ENCODE measurements at regions not wholly inside any gene's neighbourhood (a gene's known extent, or its start where the extent isn't known, plus 50 kb on each side); places are given as distances from the start of the nearest gene placed in this dataset.

DNA sequence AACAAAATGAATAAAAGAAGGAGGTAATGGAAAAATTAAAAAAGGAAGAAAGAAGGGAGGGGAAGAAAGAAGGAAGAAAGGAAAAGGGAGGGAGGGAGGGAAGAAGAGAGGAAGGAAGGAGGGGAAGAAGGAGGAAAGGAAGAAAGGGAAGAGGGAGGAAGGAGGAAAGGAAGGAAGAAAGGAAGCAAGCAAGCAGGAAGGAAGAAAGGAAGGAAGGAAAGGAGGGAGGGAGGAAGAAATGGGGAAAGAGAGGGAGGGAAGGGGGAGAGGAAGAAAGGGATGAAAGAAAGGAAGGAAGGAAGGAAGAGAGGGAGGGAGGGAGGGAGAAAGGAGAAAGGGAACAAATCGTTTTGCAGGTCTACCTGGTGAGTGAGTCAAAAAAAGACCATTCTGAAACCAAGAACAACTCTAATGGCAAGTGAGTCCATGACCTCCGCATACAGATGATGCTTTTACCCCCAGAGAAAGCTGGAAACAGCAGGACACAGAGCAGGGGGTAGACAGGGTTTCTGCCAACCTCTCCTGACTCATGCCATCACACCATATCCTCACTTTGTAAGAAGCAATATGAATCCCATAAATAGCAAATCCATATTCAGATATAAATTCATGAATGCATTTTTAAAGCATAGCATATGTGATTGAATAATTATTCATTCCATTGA is 1112.9 kb upstream of the AUTS2 start:
- DNase-seq (ENCODE audit: low spot score), result no peak

DNA sequence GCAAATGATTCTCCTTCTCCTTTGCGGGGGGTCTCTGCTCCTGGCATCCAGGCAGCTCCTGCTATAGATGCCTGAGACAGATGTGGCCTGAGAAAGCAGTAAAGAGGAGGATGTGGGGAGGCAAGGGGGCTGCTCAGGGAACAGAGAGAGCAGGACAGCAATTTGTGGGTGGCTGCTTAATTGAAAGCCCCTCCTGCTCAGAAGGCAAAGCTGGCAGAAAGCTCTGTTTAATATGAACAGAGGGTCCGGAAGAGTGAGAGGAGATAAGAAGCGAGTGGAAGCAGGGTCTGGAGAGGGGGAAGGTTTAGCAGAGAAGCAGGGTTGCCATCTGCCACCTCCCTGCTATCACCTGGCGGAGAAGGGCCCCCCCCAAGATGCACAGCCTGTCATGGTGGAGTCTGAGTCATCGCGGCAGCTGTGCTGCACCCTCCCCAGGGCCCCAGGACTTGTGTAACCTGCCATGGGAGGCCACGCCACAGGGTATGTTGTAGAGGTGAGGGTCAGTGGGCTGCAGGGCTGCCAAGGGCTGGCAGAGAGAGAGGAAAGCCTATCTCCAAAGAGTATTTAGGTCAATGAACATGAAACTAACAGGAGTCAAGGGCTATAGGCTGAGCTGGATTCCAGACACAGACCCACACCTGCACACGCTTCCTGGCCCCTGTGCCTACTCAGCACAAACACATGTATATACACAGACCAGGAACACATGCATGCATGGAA is 1109.8 kb upstream of the AUTS2 start:
- no peak for DNase-seq (ENCODE audit: low spot score)

DNA sequence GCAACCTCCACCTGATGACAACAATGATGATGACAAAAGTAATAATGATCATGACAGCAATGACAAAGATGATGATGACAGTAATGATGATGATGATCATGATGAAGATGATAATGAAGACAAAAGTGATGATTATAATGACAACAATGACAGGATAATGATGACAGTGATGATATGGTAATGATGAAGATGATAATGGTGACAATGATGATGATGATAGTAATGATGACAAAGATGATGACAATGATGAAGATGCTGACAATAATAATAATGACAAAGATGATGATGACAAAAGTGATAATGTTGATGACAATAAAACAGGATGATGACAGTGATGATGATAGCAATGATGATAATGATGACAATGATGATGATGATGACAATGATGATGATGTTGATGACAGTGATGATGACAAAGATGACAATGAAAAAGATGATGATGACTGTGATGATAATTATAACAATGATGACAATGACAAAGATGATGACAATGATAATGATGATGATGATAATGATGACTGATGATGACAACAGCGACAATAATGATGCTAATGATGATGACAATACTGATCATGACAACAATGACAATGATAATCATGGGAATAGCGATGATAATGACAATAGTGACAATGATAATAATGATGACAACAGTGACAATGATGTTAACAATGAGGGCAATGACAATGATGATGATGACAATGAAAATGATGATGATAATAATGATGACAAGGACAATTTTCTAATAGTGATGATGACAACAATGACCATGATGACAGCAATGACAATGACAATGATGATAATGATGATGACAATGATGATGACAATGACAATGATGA is 1106.5 kb upstream of the AUTS2 start:
- DNase-seq (ENCODE audit: low spot score), result no peak

DNA sequence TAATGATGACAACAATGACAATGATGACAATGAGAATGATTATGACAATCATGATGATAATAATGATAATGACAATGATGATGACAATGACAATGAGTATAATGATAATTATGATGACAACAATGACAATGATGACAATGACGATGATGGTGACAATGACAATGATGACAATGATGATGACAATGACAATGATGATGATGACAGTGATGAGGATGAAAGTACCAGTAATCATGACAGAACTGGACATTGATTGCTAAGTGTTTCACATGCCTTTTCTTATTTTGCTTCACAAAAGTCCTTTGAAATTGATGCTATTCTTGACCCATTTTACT is 1106.0 kb upstream of the AUTS2 start:
- no peak for DNase-seq (ENCODE audit: low spot score)

DNA sequence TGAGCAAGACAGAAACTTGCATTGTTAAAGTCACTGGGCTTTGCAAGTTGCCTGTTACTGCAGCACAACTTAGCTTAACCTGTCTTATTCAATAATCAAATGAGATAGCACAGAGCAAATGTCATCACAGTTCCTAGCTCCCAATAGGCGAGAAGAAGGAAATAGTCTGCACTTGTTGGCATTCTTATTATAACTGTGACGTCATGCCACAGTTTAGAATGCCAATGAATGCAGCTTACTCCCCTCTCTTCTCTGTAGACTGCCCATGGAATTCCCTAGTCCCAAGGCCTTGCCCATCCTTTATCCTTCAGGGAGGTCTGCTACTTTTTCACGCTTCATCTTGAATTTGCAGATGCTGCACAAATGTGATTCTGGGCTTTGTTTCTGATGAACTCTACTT is 1094.9 kb upstream of the AUTS2 start:
- DNase-seq (ENCODE audit: low spot score), result no peak

DNA sequence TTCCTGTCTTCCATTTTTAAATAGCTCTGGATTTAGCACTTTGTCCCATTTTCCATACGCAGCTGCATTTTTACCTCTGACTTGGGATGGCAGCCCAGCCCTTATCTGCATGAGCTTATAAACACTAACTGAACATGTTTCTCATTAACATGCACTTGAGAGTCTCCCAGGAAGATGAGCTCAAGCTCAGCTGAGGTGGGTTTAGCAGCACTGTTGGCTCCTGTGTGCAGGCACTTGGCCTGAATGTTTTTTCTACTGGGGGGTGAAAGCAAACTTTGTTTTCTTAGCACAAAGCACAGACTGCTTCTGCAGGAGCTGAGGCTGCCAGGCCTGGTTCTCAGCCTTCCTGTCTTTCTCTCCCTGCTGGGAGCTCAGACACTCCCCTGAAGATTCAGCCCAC is 1093.6 kb upstream of the AUTS2 start:
- DNase-seq (ENCODE audit: low spot score), result no peak

DNA sequence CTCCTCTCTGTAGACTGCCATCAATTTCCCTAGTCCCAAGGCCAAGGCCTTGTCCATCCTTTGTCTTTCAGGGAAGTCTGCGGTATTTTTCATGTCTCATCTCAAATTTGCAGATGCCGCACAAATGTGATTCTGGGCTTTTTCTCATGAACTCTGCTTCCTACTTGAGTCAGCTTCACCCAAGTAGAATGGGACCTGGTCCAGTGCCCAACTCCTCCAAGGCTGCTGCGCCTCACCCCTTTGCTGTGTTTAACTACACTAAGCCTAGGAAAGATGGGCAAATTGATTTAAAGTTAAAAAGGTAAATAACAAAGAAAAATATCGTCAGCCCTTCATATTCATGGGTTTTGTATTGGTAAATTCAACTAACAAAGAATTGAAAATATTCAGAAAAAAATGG is 1092.6 kb upstream of the AUTS2 start:
- no peak for DNase-seq (ENCODE audit: low spot score)

DNA sequence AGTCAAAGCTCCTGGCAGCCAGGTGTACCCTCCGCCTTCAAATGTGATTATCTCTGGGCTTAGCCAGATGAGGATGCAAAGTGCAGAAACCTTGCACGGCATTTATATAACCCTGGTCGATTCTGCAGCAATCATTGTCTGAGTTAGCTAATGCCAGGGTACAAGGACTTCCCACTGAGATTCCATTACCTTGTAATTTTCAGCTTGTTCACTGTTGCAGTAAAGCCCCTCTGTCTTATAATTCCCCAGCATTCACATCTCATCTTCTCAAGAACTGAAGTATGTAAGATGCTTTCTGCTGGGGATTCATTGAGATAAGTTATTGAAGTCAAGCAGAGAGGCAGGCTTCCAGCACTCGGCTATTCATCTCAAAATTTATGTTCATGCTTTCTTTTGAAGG is 1090.6 kb upstream of the AUTS2 start:
- no peak for DNase-seq (ENCODE audit: low spot score)

DNA sequence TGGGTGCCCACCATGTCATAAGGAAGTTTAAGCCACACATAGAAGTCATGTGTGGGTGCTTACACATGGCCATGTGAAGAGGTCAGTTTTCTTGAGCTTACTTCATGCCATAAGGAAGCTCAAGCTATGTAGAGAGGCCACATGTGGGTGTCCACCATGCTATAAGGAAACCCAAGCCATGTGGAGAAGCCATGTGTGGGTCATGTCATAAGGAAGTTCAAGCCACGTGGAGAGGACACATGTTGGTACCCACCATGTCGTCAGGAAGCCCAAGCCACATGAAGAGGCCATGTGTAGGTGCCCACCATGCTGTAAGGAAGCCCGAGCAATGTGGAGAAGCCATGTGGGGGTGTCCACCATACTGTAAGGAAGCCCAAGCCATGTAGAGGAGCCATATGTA is 1089.2 kb upstream of the AUTS2 start:
- no peak for DNase-seq (ENCODE audit: low spot score)

DNA sequence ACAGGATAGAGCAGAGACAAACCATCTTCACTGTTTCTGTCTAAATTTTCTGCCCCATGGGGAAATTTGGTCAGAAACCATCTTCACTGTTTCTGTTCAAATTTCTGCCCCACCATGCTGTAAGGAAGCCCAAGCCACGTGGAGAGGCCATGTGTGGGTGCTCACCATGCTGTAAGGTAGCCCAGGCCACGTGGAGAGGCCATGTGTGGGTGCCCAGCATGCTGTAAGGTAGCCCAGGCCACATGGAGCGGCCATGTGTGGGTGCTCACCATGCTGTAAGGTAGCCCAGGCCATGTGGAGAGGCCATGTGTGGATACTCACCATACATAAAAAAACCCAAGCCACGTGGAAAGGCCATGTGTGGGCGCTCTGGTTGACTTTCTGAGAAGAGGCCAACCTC is 1088.7 kb upstream of the AUTS2 start:
- no peak for DNase-seq (ENCODE audit: low spot score)

DNA sequence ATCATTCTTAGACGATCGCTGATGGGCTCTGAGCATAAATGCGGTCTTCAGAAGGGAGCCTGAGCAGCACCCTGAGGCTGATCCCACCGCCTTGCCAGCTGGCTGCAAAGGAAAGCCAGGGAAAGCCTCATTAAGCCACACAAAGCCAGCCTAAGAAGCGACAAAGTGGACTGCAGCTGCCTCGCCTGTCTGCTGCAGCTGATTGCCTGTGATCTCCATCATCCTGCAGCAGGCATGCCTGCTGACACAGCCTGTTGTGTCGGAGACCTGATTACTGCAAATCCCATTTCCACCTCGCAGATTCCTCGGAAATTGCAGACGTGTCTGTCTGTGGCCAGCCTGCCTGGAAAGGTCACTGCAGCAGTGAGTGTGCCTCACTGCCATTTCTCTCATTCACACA is 1087.0 kb upstream of the AUTS2 start:
- peak; percentile 64 for DNase-seq (ENCODE audit: low spot score)

DNA sequence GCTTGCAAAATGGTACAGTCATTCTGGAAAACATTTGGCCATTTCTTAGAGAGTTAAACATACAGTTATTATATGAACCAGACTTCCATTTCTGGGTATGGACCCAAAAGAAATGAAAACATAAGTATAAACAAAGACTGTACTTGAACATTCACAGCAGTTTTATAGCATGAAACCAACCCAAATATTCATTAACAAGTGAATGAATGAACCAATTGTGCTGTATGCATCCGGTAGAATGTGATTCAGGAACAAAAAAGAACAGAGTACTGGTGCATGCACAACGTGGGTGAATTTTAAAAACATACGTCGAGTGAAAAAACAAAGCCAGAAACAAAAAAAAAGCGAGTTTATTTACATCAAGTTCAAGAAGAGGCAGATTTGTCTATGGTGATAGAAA is 1085.8 kb upstream of the AUTS2 start:
- no peak for DNase-seq (ENCODE audit: low spot score)

DNA sequence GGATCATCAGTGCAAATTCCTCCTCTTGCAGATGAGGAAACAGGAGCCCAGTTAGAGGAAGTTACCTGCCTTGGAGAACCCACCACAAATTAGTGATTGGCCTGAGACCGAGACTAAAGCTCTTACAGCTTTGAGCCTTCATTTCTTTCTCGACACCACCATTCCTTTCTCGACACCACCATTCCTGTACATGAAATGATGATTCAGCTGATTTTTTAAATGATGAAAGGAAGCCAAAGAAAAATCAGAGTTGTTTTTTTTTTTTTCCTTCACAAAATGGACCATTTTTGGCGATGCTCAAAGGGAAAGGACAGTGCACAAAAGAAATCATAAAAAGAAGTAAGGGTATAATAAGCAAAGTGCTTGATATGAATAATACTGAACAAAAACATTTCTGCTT is 1080.2 kb upstream of the AUTS2 start:
- DNase-seq (ENCODE audit: low spot score), result no peak

DNA sequence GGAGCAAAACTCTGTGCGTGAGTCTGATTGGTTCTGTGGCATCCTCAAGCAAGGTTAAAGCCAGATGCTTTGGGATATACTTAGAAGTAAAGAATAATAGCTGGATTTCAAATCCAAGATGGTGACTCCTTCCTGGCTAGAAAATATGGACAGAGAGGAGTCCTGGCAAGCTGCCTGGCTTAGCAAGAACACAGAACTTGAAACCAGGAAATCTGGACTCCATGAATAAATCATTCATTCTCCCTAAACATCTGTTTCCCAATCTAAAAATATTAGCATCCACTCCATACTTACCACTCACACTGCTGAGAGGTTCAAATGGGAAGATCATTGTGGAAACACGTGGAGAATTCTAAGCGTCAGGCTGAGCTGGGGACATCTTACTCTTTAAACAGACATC is 1074.1 kb upstream of the AUTS2 start:
- DNase-seq (ENCODE audit: low spot score), result no peak

DNA sequence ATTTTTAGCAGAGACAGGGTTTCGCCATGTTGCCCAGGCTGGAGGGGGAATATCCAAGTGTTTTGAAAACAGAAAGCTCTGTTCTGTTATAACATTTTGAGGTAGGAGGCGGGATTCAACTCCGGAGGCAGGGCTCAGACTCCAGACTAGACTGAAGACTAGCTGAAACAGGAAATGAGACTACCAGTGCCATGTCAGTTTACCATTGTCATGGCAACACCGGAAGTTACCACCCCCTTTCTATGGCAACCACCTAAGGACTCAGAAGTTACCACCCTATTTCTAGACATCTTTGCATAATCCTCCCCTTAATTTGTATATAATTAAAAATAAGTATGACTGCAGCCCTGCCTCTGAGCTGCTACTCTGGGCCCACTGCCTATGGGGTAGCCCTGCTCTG is 1069.1 kb upstream of the AUTS2 start:
- no peak for DNase-seq (ENCODE audit: low spot score)

DNA sequence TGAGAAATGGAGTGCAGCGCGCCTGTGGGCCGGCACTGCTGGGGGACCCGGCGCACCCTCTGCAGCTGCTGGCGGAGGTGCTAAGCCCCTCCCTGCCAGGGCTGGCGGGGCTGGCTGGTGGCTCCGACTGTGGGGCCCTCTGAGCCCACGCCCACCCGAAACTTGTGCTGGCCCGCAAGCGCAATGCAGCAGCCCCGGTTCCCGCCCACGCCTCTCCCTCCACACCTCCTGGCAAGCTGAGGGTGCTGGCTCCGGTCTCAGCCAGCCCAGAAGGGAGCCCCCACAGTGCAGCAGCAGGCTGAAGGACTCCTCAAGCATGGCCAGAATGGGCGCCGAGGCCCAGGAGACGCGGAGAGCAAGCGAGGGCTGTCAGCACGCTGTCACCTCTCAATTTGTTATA is 1063.0 kb upstream of the AUTS2 start:
- no peak for DNase-seq (ENCODE audit: low spot score)

DNA sequence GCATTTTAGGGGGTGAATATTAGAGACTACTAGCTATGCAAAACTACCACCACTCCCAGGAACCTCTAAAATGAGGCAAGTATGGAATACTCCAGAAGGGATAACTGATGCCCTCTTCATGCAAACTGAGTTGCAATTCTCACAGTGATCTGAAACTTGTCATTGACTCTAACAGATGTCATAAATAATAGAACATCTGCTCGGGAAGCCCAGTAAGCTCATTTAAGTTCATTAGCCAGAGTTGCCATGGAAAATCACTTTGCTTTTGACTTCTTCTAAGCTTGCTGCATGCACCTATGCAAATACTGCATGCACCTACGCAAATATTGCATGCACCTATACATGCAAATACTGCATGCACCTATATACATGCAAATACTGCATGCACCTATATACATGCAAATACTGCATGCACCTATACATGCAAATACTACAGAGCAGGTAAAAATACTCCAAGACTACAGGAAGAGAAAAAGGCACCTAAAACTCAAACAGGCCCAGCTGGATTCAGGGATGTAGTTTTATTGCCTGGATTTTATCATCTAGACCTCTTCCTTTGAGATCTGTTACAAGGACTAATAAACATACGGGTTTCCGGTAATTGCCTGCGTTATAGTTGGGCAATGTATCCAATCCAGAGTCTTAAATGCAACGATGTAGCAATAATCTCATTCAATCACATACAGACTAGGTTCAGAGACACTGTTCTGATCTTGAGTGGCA is 1061.1 kb upstream of the AUTS2 start:
- DNase-seq (ENCODE audit: low spot score), result no peak

DNA sequence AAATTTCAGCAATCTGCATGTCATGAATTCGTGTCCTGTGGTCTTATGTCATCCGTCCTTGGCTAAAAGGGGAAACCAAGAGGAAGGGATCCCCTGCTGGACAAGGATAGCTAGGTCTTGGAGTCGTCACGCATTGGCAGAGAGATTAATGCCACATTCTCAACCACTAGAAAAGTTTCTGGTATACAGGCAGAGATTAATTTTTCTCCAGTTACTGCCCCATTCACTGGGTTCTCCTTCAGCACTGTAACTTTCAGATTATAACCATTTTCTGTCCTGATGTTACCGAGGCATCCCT is 1060.6 kb upstream of the AUTS2 start:
- no peak for DNase-seq (ENCODE audit: low spot score)

DNA sequence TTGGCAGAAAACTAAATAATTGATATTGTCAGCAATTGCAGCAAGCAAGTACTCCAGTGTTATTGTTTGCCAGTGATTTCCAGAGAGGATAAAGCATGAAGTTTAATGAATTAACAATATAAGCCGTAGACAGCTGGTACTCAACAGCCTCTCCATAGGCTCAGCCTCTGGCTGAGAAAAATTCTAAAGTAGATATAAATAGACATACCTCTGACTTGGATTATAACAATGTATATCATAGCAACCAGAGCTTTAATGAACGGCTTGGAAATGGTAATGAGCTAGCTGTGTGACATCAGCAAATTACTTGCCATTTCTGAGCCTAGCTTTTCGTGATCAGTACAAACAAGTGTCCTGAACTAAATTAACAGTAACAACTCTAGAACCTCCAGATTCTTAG is 1055.4 kb upstream of the AUTS2 start:
- DNase-seq (ENCODE audit: low spot score), result no peak

DNA sequence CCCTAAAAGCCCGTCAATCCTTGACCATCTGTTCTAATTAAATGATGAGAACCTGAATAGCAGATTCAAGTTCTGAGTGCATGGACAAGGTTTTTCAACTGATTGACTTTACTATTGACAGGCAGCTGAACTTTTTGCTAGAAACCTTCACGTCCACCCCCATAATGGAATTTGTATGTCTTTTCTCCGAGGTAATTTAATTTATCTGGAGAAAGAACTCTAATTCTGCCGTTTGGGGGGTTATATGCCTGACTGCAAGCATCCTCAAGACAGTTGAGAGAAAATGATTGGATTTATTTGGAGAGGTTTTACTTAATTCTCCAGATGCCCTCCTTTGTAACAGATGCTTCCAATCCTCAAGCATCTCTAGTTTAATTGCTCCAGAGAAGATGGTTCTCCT is 1053.4 kb upstream of the AUTS2 start:
- no peak for DNase-seq (ENCODE audit: low spot score)

DNA sequence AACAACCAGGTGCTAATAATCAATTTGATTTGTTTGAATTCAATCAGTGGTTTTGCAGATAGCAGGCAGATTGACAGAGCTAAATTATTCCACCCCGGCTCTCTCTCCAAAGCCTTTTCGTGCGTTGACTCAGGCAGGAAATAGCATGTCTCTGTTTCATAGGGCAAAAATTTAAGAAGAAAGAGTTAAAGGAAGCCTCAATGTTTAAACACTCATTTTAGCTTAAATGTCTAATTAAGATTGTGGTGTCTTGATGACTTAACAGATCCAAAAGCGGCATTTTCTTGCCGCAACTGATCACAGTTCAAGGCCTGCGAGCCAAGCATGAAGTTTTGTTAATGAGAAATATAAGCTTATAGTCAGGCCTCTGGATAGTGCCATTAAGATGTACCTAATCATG is 1051.1 kb upstream of the AUTS2 start:
- DNase-seq (ENCODE audit: low spot score), result no peak

DNA sequence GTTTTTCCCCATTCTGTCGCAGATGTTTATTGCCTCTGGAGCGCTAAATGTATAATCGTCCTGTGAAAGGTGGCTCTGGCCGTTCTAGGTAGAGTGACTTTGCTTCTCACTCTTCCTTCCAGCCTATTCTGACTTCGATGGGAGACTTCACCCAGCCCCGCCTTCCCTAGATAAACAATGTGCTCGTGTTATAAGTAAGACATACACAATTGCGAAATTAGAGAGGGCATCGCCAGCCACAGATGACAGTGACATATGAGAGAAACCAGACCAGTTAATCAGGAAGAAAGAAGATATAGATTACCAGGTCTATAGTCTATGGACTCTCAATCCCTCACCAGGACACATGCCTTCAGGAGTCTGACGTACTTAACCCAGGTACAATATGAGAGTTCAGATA is 1050.5 kb upstream of the AUTS2 start:
- no peak for DNase-seq (ENCODE audit: low spot score)

DNA sequence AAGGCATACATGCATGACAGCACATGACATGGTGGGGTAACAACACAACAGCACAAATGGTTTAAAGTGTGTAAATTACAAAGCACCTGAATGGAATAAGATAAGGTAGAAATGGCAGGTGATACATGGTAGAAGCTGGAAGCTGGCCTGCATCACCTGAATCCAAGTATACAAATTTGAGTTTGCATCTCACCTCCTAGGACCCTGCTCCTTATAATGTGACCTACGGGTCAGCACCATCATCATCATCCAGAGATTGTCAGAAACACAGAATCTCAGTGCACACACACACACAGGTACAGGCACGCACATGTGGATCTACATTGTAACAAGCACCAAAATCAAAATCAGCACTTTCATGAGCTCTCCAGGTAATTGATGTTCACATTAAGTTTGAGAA is 1048.2 kb upstream of the AUTS2 start:
- no peak for DNase-seq (ENCODE audit: low spot score)

Data from ecto neural progenitor cell (in vitro differentiated cells).